IPS-18a (cell line): ENCODE measurements at regions not wholly inside any gene's neighbourhood (a gene's known extent, or its start where the extent isn't known, plus 50 kb on each side); places are given as distances from the start of the nearest gene placed in this dataset.

Experiments
- H3K27ac ChIP-seq: one replicate; pipeline ENCODE4 v1.5.1; 2013; ENCODE audit warnings: low read length
- H3K27me3 ChIP-seq: one replicate; pipeline ENCODE4 v1.6.1; 2013; ENCODE audit warnings: mild to moderate bottlenecking, low read length; ENCODE audit not compliant: control insufficient read depth, insufficient read depth
- H3K36me3 ChIP-seq: one replicate; pipeline ENCODE4 v1.6.1; 2013; ENCODE audit warnings: low read depth, low read length; ENCODE audit not compliant: control insufficient read depth
- H3K4me1 ChIP-seq: one replicate; pipeline ENCODE4 v1.6.1; 2013; ENCODE audit warnings: low read depth, low read length; ENCODE audit not compliant: control insufficient read depth
- H3K4me3 ChIP-seq: one replicate; pipeline ENCODE4 v1.5.1; 2013; ENCODE audit warnings: low read length
- H3K9ac ChIP-seq: one replicate; pipeline ENCODE4 v1.6.1; 2013; ENCODE audit warnings: mild to moderate bottlenecking, low read length, moderate library complexity
- H3K9me3 ChIP-seq: one replicate; pipeline ENCODE4 v1.6.1; 2013; ENCODE audit warnings: low read depth, low read length; ENCODE audit not compliant: control insufficient read depth

DNA sequence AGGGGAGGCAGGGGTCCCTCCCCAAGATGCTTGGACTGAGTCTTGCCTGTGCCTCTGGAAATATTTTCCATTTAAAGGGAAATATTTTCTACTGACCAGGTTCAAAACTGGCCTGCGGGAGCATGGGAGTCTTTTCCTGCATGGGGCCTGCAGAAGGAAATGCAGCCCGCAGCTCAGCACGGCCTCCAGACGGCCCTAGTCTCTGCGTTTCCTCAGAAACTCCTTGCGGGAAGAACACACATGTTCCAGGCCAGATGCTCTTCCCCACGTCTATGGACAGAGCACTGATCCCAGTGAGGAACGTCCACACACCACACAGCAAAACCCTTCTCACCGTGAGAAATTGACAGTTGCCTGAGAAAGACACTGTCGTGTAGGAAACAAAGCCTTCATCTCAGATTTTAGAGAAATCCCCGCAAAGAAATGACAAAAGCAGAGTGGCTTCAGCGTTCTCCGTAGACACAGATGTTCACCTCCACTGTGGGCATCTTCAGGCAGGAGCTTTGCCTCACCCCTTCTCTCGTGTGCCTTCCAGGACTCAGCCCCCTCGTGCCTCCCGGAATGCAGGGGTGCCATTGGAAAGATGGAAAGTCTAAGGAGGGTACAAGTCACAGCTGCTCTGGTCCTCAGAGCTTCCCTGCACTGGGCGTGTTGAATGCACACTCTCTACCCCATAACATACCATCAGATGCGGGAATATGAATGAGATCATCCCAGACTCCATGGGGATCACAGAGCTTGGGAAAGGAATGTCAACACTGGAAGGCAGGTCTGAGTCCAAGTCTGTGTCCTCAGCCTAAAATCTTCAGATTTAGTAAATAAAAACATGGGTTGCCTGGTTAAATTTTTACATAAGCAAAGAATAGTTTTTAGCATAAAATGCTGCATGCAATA is 438.7 kb upstream of the SALL3 start:
- no peak overlapping the region for H3K4me3 ChIP-seq
- no peaks in the 10 kb centered on the region for H3K9me3 ChIP-seq
- H3K27ac ChIP-seq, result no peak overlapping the region
- H3K36me3 ChIP-seq, result no peaks in the 10 kb centered on the region
- H3K27me3 ChIP-seq, result no peaks in the 10 kb centered on the region
- H3K4me1 ChIP-seq, result peaks cover 4% of the 10 kb centered on the region
- no peak overlapping the region for H3K9ac ChIP-seq

GRCh38 chr18:78542204-78542603 is 437.4 kb upstream of the SALL3 start:
- H3K9me3 ChIP-seq, result no peaks in the 10 kb centered on the region
- H3K4me1 ChIP-seq, result peaks cover 4% of the 10 kb centered on the region
- no peak overlapping the region for H3K9ac ChIP-seq
- H3K27ac ChIP-seq, result no peak overlapping the region
- no peaks in the 10 kb centered on the region for H3K36me3 ChIP-seq
- no peaks in the 10 kb centered on the region for H3K27me3 ChIP-seq
- H3K4me3 ChIP-seq, result no peak overlapping the region

- Histone ChIP-seq H3K27ac (no peak overlapping the region), H3K4me1 (peaks cover 4% of the 10 kb centered on the region), H3K27me3 (no peaks in the 10 kb centered on the region), H3K4me3 (no peak overlapping the region), H3K36me3 (no peaks in the 10 kb centered on the region), H3K9ac (no peak overlapping the region), H3K9me3 (no peaks in the 10 kb centered on the region)
These were observed 436.4 kb upstream of the SALL3 start for GRCh38 chr18:78543201-78543725.

DNA sequence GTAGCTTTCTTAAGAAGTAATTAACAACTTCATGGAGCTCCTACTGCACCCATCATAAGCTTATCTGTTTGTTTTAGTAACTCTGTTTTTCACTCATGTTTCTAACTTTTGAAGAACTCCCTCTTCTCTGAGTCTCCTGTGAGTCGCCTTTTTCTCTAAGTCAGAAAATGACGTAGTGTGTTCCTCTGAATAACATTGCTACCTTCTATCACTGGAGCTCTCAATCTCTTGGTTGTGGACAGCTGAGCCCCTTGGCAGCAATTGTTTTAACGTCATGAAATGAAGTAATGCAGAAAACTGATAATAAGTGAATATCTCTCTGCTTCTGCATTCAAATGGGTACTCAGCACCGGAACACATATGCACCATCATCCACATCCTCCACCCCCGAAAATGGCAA is 433.3 kb upstream of the SALL3 start:
- Histone ChIP-seq H3K36me3 (no peaks in the 10 kb centered on the region), H3K4me1 (peaks cover 4% of the 10 kb centered on the region), H3K27me3 (no peaks in the 10 kb centered on the region), H3K9me3 (no peaks in the 10 kb centered on the region), H3K4me3 (no peak overlapping the region), H3K9ac (no peak overlapping the region), H3K27ac (no peak overlapping the region)

GRCh38 chr18:78547817-78548216 is 431.8 kb upstream of the SALL3 start:
- no peaks in the 10 kb centered on the region for H3K36me3 ChIP-seq
- no peak overlapping the region for H3K9ac ChIP-seq
- no peak overlapping the region for H3K27ac ChIP-seq
- no peaks in the 10 kb centered on the region for H3K4me1 ChIP-seq
- H3K9me3 ChIP-seq, result no peaks in the 10 kb centered on the region
- no peak overlapping the region for H3K4me3 ChIP-seq
- H3K27me3 ChIP-seq, result no peaks in the 10 kb centered on the region

DNA sequence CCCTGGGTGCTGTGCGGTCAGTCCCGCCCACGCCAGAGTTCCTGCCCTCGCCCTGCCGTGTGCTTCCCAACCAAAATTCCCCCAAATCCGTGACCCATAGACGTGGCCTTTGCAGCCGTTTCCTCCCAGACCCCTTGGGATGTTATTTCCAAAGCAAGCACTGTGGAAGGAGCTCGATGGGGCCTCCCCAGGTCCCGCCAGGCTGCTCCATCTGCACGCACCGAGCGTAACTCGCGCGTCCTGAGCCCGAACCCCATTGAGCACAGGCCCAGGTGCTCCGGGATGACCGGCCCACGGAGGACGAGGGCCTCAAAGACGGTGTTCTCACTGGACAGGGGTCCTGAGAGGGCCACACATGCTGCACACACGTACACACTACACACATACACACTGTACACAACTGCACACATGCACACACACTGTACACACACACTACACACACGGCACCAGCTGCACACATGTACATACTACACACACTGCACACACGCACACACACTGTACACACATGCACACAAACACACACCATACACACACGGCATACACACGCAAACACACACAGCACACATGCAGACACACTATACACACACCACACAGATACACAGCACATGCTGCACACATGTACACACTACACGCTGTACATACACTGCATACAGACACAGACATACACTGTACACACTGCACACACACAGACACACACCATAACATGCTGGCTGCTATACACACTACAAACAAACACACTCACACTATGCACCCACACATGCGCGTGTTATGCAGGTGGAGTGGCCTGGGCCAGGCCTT is 431.2 kb upstream of the SALL3 start:
- no peak overlapping the region for H3K9ac ChIP-seq
- no peak overlapping the region for H3K4me3 ChIP-seq
- no peaks in the 10 kb centered on the region for H3K9me3 ChIP-seq
- H3K36me3 ChIP-seq, result no peaks in the 10 kb centered on the region
- H3K27ac ChIP-seq, result no peak overlapping the region
- H3K27me3 ChIP-seq, result no peaks in the 10 kb centered on the region
- no peaks in the 10 kb centered on the region for H3K4me1 ChIP-seq

DNA sequence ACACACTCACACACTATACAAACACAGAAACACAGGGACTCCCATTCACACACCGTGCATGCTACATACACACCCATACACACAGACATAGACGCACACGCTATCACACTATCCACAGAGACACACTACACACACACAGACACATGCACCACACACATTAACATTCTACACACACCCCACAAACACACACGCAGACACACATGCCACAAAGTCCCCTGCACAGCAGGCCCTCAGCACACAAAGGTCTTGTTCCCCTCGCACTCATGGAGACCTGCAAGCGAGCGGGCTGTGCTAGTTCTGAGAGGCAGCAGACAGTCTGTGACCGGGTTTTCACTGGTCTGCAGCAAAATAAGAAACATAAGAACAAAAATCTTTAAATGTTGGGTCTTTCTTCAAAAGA is 429.6 kb upstream of the SALL3 start:
- Histone ChIP-seq H3K27ac (no peak overlapping the region), H3K9ac (no peak overlapping the region), H3K4me1 (no peaks in the 10 kb centered on the region), H3K4me3 (no peak overlapping the region), H3K36me3 (no peaks in the 10 kb centered on the region), H3K27me3 (no peaks in the 10 kb centered on the region), H3K9me3 (no peaks in the 10 kb centered on the region)

DNA sequence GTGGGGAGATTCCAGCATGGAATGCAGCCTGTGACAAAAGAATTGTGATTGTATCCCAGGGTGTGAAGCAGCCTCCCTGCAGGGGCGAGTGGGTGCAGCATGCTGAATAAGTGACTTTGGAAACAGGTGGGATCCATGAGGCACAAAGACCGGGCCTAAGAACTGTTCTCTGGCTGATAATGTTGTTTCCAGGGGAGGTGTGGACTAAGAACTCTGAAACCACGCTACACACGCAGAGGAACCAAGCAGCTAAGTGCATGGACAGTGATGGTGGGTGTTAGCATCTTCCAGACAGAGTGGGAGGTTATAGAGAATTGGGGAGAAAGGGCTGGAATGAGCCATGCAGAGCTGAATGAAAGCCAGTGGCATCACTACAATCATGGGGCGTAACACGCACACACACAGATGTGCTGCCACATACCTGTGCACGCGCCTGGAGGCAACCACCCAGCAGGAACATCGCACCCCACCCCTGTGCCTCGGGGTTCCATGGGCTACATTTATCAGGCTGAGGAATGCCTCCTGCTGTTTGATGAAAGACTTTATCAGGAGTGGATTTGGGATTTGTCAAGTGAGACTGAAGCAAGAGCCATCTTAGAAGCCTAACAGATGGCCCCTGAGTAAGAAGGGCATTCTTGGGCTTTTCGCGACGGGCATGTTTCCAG is 424.5 kb upstream of the SALL3 start:
- no peak overlapping the region for H3K27ac ChIP-seq
- H3K4me3 ChIP-seq, result no peak overlapping the region
- no peaks in the 10 kb centered on the region for H3K36me3 ChIP-seq

GRCh38 chr18:78557371-78557770 is 422.2 kb upstream of the SALL3 start:
- Histone ChIP-seq H3K27me3 (no peaks in the 10 kb centered on the region), H3K4me3 (no peak overlapping the region), H3K4me1 (no peaks in the 10 kb centered on the region), H3K36me3 (no peaks in the 10 kb centered on the region), H3K9ac (no peak overlapping the region), H3K9me3 (no peaks in the 10 kb centered on the region), H3K27ac (no peak overlapping the region)

More for the DNA sequence above, 424.5 kb upstream of the SALL3 start:
- no peak overlapping the region for H3K9ac ChIP-seq
- no peaks in the 10 kb centered on the region for H3K9me3 ChIP-seq
- no peaks in the 10 kb centered on the region for H3K4me1 ChIP-seq
- no peaks in the 10 kb centered on the region for H3K27me3 ChIP-seq

GRCh38 chr18:78558101-78558810 is 421.4 kb upstream of the SALL3 start:
- H3K9ac ChIP-seq, result no peak overlapping the region
- H3K27me3 ChIP-seq, result no peaks in the 10 kb centered on the region
- no peaks in the 10 kb centered on the region for H3K36me3 ChIP-seq
- no peaks in the 10 kb centered on the region for H3K9me3 ChIP-seq
- no peaks in the 10 kb centered on the region for H3K4me1 ChIP-seq
- no peak overlapping the region for H3K27ac ChIP-seq
- H3K4me3 ChIP-seq, result no peak overlapping the region

GRCh38 chr18:78558948-78559347 is 420.7 kb upstream of the SALL3 start:
- no peak overlapping the region for H3K27ac ChIP-seq
- H3K36me3 ChIP-seq, result no peaks in the 10 kb centered on the region
- H3K4me3 ChIP-seq, result no peak overlapping the region
- H3K27me3 ChIP-seq, result no peaks in the 10 kb centered on the region
- H3K9ac ChIP-seq, result no peak overlapping the region
- H3K9me3 ChIP-seq, result no peaks in the 10 kb centered on the region
- H3K4me1 ChIP-seq, result no peaks in the 10 kb centered on the region
